ENCODE measurements at regions not wholly inside any gene's neighbourhood (a gene's known extent, or its start where the extent isn't known, plus 50 kb on each side); places are given as distances from the start of the nearest gene placed in this dataset.

DNA sequence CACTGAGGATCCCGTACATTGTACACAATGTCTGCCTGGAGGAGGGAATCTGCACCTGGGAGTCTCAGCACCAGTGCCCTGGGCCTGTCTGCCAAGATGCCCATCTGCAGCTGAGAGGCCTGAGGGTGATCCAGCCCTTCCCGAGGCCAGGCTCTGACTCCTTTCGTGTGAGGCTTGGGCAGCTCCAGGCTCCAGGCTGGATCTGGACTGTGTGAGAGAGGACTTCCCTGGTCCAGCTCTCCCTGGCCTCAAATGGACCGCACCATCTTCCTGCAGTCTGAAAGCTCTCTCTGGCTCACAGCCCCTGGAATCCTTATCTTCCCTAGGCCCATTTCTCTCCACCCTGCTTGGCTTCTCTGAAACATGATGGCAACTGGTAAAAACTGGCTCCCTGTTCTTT lies 324.6 kb downstream of the DYSF start:
- DNase-seq (ENCODE audit: low spot score): no peak

DNA sequence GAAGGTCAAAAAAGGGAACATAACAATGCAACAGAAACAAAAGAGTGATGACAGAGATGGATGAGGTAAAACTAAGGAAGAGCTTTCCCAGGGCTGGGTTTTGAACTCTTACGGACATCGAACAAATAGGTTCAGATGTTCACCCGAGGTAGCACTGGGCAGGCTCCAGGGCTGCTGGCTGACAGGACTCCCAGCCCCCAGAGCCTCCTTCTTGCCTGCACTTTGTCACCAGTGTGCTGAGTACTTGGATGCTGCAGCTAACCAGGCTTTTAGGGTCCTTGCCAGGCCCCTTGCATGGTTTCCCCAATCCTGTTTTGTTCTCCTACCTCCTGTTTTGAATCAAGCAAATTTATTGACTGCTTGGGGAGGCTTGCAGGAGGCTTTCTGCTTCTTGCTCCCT lies 322.9 kb downstream of the DYSF start:
- DNase-seq (ENCODE audit: low spot score): no peak

DNA sequence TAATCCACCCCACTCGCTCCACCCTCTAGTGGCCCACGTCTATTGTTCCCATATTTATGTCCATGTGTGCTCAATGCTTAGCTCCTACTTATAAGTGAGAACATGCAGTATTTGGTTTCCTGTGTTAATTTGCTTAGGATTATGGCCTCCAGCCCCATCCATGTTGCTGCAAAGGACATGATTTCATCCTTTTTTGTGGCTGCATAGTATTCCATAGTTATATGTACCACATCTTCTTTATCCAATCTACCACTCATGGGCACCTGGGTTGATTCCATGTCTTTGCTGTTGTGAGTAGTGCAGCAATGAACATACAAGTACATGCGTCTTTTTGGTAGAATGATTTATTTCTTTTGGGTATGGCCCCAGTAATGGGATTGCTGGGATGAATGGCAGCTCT lies 319.9 kb downstream of the DYSF start:
- no peak for DNase-seq (ENCODE audit: low spot score)

DNA sequence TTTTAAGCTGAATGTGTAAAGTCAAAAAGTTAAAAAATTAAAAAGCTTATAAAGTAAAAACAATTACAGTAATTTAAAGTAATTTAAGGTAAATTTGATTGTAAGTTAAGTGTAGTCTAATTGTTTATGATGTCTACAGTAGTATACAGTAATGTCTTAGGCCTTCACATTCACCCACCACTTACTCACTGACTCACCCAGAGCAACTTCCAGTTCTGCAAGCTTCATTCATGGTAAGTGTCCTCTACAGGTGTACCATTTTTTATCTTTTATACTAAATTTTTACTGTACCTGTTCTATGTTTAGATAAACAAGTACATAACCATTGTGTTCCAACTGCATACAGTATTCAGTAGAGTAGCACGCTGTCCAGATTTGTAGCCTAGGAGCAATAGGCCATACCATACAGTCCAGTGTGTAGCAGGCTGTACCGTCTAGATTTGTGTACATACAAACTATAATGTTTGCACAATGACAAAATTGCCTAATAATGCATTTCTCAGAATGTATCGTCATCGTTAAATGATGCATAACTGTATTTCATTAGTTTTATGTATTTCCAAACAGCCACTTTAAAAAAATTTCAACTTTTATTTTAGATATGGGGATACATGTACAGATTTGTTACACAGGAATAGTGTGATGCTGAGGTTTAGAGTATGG lies 319.3 kb downstream of the DYSF start:
- no peak for DNase-seq (ENCODE audit: low spot score)

DNA sequence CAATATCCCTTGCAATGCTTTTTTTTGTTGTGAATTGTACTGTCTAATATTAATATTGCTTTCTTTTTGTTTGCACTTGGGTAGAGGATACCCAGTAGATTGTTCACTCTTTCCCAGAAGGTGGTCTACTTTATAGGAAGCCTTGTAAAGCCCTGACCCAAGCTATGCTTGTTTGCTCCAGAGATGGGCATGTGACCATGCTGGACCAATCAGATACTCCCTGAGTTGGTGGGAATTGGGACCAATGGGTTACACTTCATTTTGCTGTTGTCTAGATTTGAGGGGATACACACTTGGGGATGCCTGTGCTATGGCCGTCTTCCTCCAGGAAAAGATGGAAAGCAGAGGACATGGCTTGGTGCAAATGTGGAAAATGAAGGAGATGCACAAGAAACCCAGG lies 314.3 kb downstream of the DYSF start:
- no peak for DNase-seq (ENCODE audit: low spot score)

DNA sequence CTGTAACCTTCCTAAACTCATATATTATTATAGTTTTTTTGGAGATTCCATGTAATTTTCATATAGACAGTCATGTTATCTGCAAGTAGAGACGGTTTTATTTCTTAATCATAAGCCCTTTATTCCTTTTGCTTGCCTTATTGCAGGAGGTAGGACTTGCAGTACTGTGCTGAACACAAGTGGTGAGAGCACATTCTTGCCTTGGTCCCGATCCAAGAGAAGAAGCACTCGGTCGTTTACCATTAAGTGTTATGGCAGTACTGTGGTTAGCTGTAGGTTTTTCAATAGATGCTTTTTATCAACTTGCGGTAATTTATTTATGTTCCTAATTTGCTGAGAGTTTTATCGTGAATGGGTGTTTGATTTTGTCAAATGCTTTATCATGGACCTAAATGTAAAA lies 305.7 kb downstream of the DYSF start:
- no peak for DNase-seq (ENCODE audit: low spot score)

DNA sequence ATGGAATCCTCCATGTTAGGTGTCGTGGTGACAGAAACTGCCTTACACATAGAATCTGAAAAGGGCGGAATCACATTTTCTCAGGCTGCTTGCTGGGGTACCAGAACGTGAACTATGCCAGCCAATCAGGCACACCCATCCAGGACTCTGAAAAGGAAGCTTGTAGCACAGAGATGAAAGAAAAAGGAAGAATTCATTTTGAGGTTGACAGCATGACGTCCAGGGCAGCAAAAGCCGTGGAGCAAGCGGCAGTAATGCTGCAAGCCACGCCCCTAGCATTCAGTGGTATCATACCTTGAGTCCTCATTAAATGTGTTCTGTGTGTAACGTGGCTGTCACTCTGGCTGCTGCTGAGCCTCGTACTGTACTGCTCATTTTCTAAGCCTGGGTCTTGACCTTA lies 304.0 kb downstream of the DYSF start:
- no peak for DNase-seq (ENCODE audit: low spot score)

DNA sequence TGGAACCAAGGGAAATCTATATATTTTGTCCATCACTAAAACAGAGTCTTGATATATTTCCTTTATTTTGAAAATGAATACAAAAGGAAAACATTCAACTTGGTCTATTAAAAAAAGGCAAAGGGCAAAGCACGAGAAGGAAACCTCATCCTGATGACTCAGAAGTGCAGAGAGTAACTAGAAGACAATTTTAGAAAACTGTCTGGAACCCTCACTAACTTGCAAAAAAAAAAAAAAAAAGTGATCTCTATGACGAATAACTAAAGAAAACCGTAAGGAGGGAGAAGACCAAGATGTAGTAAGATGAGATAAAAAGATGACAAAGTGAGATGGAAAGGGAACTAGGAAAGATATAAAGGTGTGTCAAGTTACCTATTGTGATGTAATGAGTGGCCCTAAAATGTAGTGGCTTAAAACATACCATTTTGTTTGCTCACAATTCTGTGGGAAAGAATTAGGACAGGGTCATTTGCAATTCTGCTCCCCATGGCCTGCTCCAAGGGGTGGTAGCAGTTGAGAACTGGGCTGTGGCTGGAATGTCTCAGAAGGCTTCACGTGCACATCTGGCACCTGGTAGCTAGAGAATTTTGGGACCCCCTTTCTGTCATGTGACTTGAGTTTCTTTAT lies 303.0 kb downstream of the DYSF start:
- no peak for DNase-seq (ENCODE audit: low spot score)

DNA sequence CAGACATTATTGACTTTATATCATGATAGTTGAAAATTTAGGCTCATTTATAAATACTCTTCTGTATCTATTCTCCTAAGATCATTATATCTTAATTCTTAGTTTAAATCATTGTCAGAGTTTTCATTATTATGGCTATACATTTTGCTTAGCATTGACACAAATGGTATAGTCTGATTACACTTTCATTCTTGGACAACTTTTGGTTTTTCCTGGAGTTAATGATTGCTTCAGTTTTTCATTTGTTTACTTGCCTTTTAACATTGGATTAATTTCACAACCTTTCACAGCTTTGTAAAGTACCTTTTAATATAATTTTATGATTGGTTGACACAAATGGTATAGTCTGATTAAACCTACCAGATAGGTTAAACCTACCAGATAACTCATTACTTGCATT lies 298.2 kb downstream of the DYSF start:
- DNase-seq (ENCODE audit: low spot score): no peak

DNA sequence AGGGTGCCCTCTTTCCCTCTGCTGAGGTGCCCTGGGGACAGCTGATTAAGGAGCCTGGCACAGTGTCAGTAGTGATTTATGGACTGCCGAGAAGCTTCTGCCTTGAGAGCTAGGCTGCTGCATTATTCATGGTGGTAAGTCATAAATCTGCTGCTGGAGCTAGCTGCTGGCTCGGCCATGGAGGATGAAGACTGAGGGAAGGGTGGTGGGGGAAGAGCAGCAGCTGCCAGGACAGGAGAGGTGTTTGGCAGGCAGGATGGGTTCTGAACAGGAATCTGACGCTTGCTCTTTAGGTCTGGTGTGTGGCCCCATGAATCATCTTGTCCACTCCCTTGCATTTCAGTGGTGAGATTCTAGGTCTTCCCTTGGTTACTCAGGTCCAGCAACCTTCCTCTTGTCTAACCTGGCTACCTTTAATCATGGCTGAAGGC lies 296.3 kb downstream of the DYSF start:
- no peak for DNase-seq (ENCODE audit: low spot score)

DNA sequence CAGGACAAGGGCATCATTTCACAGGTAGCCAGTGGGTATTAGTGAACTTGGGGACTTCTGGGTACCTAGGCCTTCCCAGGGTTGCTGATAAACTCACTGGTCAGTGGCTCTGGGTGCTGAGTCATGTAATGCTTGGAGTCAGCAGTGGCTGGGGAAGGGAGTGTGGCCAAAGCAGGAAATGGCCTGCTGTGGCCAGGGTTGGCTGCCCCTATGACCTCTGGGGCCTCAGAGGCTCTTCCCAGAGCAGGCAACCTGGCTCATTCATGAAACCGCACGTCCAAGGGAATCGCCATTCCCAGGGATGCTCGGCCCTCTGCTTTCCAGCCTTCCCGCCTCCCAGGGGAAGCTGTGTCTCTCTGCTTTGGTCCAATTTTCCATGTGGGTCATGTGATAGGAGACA lies 294.9 kb downstream of the DYSF start:
- DNase-seq (ENCODE audit: low spot score): peak; percentile 60

DNA sequence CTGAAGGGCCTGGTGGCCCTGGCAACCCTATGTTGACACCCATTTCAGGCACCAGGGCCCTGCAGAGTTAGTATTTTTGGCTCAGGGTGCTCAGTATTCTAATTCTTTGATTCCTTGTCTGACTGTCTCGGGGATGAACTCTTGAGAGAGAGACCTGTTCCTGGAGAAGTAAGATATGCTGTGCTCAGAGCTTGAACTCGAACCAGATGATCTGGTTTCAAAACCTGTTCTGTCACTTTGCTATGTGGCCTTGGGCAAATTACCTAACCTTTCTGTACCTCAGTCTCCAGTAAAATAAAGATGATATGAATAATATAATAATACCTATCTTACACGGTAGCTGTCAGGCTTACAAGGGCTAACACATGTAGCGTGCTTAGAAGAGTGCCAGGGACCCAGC lies 294.2 kb downstream of the DYSF start:
- DNase-seq (ENCODE audit: low spot score): no peak

DNA sequence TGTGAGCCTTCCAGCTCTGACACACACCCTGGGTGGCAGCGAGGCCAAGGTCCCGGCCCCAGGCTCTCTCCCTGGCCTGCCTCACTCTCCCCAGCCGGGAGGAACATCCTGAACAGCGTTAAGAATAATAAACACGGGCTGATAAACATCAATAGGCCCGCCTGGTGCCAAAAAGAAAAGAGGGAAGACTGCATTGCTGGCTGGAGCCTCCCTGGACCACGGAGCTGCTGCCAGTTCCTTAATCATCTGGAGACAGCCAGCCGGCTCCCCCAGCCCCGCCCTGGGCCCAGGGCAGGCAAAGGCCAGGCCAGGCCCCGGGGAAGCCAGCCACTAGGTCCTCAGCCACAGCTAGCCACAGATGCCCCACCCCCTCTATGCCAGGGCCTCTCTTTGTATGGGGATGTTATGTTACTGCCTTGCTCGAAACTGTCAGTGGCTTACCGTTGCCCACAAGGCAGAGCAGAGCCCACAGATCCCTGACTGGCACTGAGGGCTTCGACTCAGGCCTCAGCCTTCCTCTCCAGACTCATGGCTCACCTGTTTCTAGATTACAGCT lies 293.7 kb downstream of the DYSF start:
- DNase-seq (ENCODE audit: low spot score): peak; percentile 47

DNA sequence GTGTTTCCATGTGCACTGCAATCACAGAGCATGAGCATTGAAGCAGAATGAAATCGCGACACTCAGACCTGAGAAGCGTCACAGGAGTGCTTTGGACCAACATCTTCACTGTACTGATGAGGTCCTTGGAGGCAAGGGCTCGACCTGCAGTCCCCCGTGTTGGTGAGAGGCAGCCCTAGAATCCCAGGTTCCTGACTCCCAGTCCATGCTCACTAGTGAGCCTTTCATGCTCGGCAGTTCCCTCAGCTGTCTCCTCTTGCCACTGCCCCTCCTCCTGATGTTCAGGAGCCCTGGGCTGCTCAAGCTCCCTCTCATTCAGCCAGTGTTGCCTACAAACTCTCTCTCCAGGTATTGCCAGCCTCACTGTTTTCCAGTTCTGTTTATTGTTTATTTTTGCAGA lies 291.4 kb downstream of the DYSF start:
- no peak for DNase-seq (ENCODE audit: low spot score)

DNA sequence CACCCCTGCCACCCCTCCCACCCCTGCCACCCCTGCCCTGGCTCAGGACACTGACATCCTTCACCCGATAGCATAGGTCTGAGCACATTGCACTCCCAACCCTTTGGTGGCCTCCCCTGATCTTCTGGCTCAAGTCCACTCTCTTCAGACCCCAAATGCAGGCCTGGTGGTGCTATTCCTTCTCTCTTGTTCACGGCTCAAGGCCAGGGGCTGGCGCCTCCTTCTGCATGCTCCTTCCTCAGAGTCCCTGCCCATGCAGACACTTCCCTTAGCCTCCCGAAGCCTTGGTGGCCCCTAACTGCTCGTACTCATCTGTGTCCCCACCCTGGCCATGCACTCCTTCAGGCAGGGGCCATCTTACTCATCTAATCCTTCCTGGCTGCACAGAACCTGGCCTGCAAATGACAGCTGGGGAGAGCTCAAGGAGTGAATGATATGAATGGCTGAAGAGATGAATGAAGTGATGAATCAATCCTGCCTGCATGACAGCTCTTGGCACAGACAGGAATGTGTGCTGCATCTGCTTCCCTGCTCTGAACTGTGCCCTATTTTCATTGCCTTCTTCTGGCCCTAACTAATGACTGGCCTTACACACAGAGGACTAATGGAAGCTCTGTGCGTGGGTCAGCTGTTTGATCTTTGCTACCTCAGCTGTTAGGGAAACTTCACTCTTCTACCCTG lies 290.8 kb downstream of the DYSF start:
- DNase-seq (ENCODE audit: low spot score): no peak

DNA sequence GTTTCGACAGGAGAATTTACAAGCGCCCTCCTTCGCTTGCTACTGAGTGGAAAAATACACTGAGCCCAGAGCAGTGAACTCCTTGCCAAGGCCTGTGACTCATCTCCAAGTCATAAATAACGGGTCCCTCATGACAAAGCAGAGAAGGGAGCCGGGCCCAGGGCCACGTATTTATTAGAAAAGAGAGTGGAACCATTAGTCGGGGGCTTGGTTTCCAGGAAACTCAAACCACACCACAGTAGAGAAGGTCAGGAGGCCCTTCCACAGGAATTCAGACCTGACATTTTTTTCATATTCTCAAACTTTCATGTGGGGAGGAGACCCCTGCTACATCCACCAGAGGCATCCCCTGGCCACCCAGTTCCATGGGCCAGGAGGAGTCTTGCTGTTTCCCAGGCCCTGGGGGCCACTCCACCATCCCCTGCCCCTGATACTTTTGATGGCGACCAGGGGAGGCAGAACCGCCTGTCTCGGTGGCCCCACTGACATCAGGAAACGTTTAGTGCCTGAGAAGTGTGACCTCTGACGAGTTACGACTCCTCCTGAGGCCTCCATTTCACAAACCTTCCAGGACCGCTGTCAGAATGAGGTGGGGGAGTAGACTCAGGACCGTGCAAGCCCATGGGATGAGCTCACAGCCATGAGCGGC lies 289.7 kb downstream of the DYSF start:
- DNase-seq (ENCODE audit: low spot score): peak; percentile 83

DNA sequence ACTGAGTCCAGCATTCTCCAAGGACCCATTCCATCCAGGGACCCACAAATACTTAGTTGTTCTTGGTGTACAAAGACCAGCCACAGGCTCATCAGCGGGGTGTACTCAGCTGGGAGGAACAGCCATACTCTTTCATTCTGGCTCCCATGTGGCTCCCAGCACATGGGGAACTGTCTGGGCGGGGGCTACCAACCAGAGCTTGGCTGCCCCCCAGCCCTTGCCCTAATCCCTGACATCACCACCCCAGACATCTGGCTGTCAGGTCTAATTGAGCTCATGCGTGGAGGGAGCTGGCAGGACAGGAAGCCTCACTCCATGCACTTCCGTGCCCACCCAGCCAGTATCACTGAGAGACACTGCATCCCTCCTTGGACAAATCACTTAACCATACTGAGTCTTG lies 283.6 kb downstream of the DYSF start:
- no peak for DNase-seq (ENCODE audit: low spot score)

DNA sequence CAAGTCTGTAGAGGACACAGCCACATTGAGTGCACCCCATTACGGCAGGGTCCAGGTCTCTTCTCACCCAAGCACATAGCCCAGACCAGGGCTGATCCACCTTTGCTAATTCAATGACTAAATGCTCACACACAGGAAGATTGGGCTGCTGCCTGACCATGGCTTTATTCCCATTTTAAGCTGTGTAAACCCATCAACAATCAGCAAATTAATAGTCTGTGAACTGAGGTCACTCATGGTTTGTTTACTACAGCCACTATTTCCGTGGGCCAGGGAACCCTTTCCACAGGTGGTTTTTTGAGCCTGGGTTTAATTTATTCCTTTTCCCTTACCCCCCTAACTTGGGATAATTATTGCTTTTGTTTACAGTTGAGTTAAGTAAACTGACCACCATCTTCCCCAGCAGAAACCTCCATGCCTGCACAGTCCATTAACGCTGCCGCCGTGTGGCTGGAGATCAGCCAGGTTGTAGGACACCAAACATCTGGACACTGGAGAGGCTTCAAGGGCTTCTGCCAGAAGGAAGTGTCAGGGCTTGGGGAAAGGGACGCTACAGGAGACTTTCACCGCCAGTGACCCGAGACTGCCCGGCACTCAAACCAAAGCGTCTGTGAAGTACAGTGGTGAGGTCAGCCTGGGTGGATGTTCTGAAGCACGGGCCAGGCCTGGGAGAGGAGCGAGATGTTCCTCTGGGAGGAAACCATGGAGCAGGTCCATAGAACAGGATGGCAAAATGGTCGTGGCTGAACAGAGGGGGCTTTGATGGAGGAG lies 282.9 kb downstream of the DYSF start:
- DNase-seq (ENCODE audit: low spot score): no peak
